SH-SY5Y (cell line): ENCODE measurements at regions not wholly inside any gene's neighbourhood (a gene's known extent, or its start where the extent isn't known, plus 50 kb on each side); places are given as distances from the start of the nearest gene placed in this dataset.

Source experiments
- GATA2 ChIP-seq: IDR thresholded peaks from 2 replicates; pipeline ENCODE4 v1.6.1; 2011; ENCODE audit warnings: mild to moderate bottlenecking, low read depth, low read length
- GATA3 ChIP-seq: IDR thresholded peaks from 2 replicates; pipeline ENCODE4 v1.6.1; 2011; ENCODE audit warnings: low read depth, mild to moderate bottlenecking, low read length, moderate library complexity

DNA sequence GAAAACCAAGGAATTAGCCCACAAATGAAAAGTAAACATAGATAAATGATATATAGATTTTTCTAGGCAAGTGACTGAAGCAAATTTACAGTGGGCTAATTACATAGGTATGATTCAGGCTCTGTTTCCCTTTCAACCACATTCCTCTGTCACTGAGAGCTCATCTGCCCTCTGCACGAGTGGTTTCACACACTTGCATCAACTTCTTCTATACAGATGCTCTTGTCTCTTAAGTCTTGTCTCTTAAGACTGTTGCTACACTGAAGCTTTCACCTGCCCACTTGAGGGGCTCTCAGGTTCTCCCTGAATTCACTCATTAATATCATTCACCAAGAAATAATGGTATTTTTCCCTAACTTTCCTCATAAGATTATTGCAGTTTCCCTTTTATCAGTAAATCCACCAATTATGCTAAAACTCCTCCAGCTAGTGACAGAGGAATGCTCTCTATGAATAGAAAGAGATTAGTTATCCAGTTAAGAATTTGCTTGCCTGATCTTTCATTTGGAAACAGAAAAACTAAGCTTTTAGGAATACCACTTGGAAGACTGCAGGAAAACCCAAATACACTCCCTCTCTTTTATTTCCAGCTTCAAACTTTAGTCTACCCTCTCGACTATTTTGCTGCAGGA lies 95.7 kb downstream of the ELAPOR2 start:
- TF ChIP-seq GATA3 (no peak), GATA2 (no peak)
